HPDE6-E6E7 (cell line): ENCODE measurements at regions not wholly inside any gene's neighbourhood (a gene's known extent, or its start where the extent isn't known, plus 50 kb on each side); places are given as distances from the start of the nearest gene placed in this dataset.
"Not testable (repeated sequence)": the region's sequence is repeated elsewhere in the genome, so short reads cannot be mapped to it uniquely, and the experiment has no call there.

Source experiments
- DNase-seq: peaks from one replicate; pipeline ENCODE4 v3.0.0; 2011; ENCODE audit warnings: missing footprints; ENCODE audit errors: extremely low spot score

- no peak for DNase-seq
These were observed 251.9 kb downstream of the SOD2 start for GRCh38 chr6:159440911-159441703.

- no peak for DNase-seq
These were observed 252.7 kb downstream of the SOD2 start for GRCh38 chr6:159440349-159440748.

- DNase-seq: no peak
These were observed 253.4 kb downstream of the SOD2 start for GRCh38 chr6:159439651-159440050.

- no peak for DNase-seq
These were observed 254.9 kb downstream of the SOD2 start for GRCh38 chr6:159438106-159438505.

GRCh38 chr6:159436581-159436980 is 256.5 kb downstream of the SOD2 start:
- no peak for DNase-seq

- no peak for DNase-seq
These were observed 257.3 kb downstream of the SOD2 start for GRCh38 chr6:159435701-159436100.

GRCh38 chr6:159434410-159434809 is 258.6 kb downstream of the SOD2 start:
- DNase-seq: no peak

GRCh38 chr6:159433550-159433949 is 259.5 kb downstream of the SOD2 start:
- no peak for DNase-seq

GRCh38 chr6:159431750-159432149 is 261.3 kb downstream of the SOD2 start:
- no peak for DNase-seq

GRCh38 chr6:159430323-159430722 is 261.1 kb downstream of the FNDC1 start:
- no peak for DNase-seq

- no peak for DNase-seq
These were observed 260.2 kb downstream of the FNDC1 start for GRCh38 chr6:159429433-159429832.

GRCh38 chr6:159427771-159428170 is 258.6 kb downstream of the FNDC1 start:
- no peak for DNase-seq

GRCh38 chr6:159427335-159427734 is 258.1 kb downstream of the FNDC1 start:
- DNase-seq: no peak

GRCh38 chr6:159425421-159425820 is 256.2 kb downstream of the FNDC1 start:
- DNase-seq: no peak

- no peak for DNase-seq
These were observed 253.1 kb downstream of the FNDC1 start for GRCh38 chr6:159422041-159422984.

GRCh38 chr6:159421586-159421985 is 252.4 kb downstream of the FNDC1 start:
- DNase-seq: no peak

GRCh38 chr6:159418997-159419396 is 249.8 kb downstream of the FNDC1 start:
- DNase-seq: no peak

GRCh38 chr6:159416891-159417560 is 247.8 kb downstream of the FNDC1 start:
- DNase-seq: no peak

- DNase-seq: no peak
These were observed 246.3 kb downstream of the FNDC1 start for GRCh38 chr6:159415540-159415939.

GRCh38 chr6:159414711-159415110 is 245.5 kb downstream of the FNDC1 start:
- DNase-seq: no peak

GRCh38 chr6:159407211-159407780 is 238.1 kb downstream of the FNDC1 start:
- DNase-seq: not testable (repeated sequence)

- DNase-seq: no peak
These were observed 235.1 kb downstream of the FNDC1 start for GRCh38 chr6:159404296-159404695.
